ENCODE measurements at regions not wholly inside any gene's neighbourhood (a gene's known extent, or its start where the extent isn't known, plus 50 kb on each side); places are given as distances from the start of the nearest gene placed in this dataset.

DNA sequence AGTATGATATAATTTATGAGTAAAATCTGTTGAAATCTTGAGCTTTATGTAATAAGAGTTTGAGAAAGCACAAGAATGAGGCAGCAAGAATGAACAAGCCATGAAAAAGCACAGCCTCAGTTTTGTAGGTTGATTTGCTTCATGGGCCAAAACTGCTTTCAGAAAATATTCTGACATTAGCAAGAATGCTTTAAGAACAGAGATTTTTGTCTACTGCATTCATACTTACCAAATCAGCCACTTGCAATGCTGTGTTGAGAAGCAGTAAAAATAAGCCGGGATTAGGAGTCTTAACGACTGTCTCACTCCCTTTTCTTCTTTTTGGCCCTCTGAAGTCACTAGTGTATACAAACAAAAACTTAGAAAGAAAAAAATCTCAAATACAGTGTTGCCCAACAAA is 114.5 kb downstream of the POSTN start:
- no peak overlapping the region for H3K27ac ChIP-seq
- no peak for TF ChIP-seq ZFX (IDR thresholded peaks at IDR 0.05; ENCODE audit: borderline replicate concordance)
- TF ChIP-seq, protein P1, sequence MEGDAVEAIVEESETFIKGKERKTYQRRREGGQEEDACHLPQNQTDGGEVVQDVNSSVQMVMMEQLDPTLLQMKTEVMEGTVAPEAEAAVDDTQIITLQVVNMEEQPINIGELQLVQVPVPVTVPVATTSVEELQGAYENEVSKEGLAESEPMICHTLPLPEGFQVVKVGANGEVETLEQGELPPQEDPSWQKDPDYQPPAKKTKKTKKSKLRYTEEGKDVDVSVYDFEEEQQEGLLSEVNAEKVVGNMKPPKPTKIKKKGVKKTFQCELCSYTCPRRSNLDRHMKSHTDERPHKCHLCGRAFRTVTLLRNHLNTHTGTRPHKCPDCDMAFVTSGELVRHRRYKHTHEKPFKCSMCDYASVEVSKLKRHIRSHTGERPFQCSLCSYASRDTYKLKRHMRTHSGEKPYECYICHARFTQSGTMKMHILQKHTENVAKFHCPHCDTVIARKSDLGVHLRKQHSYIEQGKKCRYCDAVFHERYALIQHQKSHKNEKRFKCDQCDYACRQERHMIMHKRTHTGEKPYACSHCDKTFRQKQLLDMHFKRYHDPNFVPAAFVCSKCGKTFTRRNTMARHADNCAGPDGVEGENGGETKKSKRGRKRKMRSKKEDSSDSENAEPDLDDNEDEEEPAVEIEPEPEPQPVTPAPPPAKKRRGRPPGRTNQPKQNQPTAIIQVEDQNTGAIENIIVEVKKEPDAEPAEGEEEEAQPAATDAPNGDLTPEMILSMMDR (IDR thresholded peaks at IDR 0.05), result no peak

DNA sequence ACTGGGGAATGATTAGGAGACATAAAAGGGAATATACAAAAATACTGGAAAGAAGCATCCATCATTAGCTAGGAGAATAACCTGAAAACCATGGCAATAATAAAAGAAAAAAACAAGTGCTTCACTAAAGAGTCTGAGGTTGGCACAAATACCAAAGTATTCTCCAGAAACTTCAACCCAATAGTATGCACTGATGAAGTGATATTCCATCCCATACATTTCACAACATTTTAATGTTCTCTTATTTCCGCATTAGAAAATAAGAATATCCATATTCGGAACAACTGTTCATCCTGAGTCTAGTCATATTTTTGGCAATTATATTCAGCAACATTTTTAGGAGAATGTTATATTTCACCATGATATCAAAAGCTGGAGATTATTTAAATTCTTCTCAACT is 116.2 kb downstream of the POSTN start:
- TF ChIP-seq ZFX (IDR thresholded peaks at IDR 0.05; ENCODE audit: borderline replicate concordance), result no peak
- H3K27ac ChIP-seq, result no peak overlapping the region

DNA sequence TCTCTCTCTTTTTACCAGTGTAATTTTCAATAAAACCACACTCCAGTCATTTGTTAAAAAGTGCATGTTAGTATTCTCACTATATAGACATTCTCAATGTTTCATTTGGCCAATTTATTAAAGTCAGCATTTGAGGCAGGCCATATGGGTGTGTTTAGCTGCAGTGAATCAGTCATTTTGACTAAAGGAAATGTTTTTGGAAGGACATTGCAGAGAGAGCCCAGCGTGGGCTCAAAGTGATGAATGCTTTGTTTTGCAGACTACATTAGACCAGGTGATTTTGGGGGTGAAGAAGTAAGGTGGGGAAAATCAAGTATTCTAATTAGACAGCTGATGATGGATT is 116.7 kb downstream of the POSTN start:
- H3K27ac ChIP-seq, result no peak overlapping the region
- TF ChIP-seq, protein P1 (IDR thresholded peaks at IDR 0.05), result no peak
- no peak for TF ChIP-seq ZFX (IDR thresholded peaks at IDR 0.05; ENCODE audit: borderline replicate concordance)

DNA sequence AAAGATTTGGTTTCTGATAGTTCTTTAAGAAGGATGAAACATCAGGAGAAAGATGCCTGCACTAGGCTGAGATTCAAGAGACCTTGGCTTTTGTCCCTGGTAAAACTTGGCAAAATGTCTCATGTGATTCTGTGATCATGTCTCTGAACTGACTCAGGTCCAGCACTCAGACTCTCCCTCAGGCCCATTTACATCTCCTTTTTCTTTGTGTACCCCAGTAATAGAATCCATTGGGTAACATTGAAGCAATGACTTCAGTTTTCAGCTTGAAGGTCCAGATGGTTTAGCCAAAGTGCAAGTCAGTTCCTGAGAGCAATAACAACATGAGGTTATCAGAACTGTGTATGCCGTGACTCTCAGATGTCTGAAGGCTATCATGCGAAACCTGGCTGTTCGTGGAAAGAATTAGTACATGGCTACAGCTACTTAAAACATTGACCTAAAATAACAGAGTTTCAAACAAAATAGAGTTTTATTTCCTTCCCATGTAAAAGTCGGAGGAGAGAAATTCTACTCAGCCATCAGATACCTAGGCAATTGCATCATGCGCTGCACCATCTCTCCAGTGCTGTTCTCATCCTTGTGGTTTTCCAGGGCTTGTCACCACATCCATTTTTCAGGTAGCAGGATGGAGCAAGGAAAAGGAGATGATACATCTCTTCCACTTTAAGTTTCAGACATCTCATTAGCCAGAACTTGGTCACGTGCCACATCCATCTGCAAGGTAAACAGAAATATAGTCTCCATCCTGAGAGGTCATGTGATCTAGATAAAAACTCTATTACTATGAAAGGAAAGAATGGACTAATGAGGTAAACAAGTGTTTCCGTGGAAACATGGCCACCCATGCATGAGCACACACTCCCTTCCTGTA is 117.3 kb downstream of the POSTN start:
- H3K27ac ChIP-seq, result no peak overlapping the region

DNA sequence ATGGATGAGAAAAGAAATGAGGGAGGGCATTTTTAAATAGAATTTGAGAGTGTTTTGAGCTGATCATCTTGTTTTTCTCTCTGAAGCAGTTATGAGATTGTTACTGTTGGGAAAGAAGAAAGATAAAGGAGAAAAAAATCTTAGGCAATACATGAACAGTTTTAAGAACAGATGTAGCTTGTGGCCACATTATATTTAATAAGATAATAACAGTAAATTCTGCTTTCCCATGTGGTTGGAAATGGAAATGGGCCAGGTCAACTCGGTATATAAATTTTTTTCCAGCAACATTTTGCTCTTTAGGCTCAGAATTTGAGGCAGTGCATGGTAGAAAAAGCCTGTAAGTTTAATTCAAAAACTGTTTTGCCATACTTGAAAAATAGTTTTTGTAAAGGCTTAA is 118.7 kb downstream of the POSTN start:
- TF ChIP-seq, protein P1 (IDR thresholded peaks at IDR 0.05), result no peak
- no peak for TF ChIP-seq ZFX (IDR thresholded peaks at IDR 0.05; ENCODE audit: borderline replicate concordance)
- H3K27ac ChIP-seq, result no peak overlapping the region

More for the DNA sequence above, 117.3 kb downstream of the POSTN start:
- TF ChIP-seq, protein P1 (IDR thresholded peaks at IDR 0.05), result no peak
- TF ChIP-seq ZFX (IDR thresholded peaks at IDR 0.05; ENCODE audit: borderline replicate concordance), result no peak

DNA sequence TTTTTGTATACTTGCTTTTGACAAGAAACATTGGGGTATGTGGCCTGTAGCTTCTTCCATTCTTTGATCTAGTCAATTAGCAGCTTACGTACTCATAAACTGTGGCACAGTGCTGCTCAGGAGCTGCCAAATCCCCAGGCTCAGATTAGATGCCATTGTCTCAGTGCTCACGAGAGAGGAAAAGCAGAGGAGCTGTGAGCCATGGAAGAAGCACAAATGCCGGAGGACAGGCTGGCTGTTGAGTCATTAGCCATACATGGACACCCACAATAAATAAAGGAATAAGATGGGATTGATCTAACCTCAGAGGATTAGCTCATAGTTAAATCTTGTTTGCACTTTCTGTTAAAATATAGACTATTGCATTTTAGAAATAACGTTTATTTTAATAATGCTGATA is 121.7 kb downstream of the POSTN start:
- no peak overlapping the region for H3K27ac ChIP-seq
- no peak for TF ChIP-seq ZFX (IDR thresholded peaks at IDR 0.05; ENCODE audit: borderline replicate concordance)
- TF ChIP-seq, protein P1 (IDR thresholded peaks at IDR 0.05), result no peak

DNA sequence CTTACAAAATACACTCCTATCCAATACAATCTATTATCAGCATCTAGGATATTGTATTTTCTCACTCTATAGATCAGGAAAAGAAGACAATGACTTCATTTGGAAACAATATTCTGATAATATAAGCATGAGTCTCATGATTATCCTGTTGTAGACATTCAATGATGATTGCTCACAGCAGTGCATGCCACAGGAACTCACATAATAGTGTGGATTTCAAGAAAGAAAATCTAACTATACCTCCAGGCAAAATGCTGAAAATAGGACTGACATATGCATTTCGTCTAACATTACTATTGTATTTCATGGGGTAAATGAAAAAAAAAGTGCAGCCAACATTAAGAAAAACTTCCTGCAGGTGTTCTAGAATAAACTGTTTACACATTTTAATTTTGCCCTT is 122.6 kb downstream of the POSTN start:
- TF ChIP-seq, protein P1 (IDR thresholded peaks at IDR 0.05), result no peak
- TF ChIP-seq ZFX (IDR thresholded peaks at IDR 0.05; ENCODE audit: borderline replicate concordance), result no peak
- no peak overlapping the region for H3K27ac ChIP-seq
